Activated naive CD4-positive, alpha-beta T cell treated with anti-CD3 and anti-CD28 coated beads, Interleukin-2, amount 10 ng/mL, durations not matched to agents 7 days and 5 days (primary cell): ENCODE measurements at regions not wholly inside any gene's neighbourhood (a gene's known extent, or its start where the extent isn't known, plus 50 kb on each side); places are given as distances from the start of the nearest gene placed in this dataset.

Experiments used
- CTCF ChIA-PET: fragments of 350-600 bp; sonication (Branson Sonifier 250); formaldehyde crosslinking; loops from one replicate; lab custom pipeline; 2021; ENCODE audit warnings: antibody characterized with exemption; lab: Charles Lee
- DNase-seq: peaks from one replicate; pipeline ENCODE4 v3.0.0-alpha.2; 2020
- H3K27ac Mint-ChIP-seq: one replicate; pipeline ENCODE4 v1.8.0; 2021; ENCODE audit warnings: mild to moderate bottlenecking, moderate library complexity, mixed read lengths
- H3K27me3 Mint-ChIP-seq: one replicate; pipeline ENCODE4 v1.8.0; 2021; ENCODE audit warnings: mild to moderate bottlenecking, mixed read lengths
- H3K36me3 Mint-ChIP-seq: one replicate; pipeline ENCODE4 v1.8.0; 2021; ENCODE audit warnings: mixed read lengths
- H3K4me1 Mint-ChIP-seq: one replicate; pipeline ENCODE4 v1.8.0; 2021; ENCODE audit warnings: mixed read lengths
- H3K4me3 Mint-ChIP-seq: one replicate; pipeline ENCODE4 v1.8.0; 2021; ENCODE audit warnings: mild to moderate bottlenecking, moderate library complexity, mixed read lengths
- H3K9me3 Mint-ChIP-seq: one replicate; pipeline ENCODE4 v1.8.0; 2021; ENCODE audit warnings: mixed read lengths

DNA sequence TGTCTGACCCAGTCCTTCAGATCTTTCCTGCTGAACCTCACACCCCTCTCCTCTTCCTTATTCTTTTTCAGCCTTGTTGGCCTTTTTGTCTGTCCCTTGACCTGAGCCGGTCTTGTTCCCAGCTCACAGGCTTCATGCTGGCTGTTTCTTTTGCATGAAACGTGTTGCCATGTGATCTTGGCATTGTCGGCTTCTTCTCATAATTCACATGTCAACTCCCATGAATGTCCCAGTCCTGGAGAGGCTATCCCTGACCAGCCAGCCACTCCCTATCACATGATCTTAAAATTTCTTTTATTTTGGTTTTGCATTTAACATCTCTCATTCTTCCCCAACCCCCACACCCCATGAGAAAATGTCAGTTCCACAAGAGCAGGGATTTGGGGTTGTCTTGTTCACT is 131.2 kb upstream of the TSHZ2 start:
- no peak for DNase-seq
- no peak overlapping the region for H3K27ac Mint-ChIP-seq
- no peaks in the 10 kb centered on the region for H3K36me3 Mint-ChIP-seq
- H3K9me3 Mint-ChIP-seq: no peaks in the 10 kb centered on the region
- CTCF ChIA-PET: no interaction called here
- no peak overlapping the region for H3K4me3 Mint-ChIP-seq
- H3K27me3 Mint-ChIP-seq: no peaks in the 10 kb centered on the region
- H3K4me1 Mint-ChIP-seq: no peaks in the 10 kb centered on the region

DNA sequence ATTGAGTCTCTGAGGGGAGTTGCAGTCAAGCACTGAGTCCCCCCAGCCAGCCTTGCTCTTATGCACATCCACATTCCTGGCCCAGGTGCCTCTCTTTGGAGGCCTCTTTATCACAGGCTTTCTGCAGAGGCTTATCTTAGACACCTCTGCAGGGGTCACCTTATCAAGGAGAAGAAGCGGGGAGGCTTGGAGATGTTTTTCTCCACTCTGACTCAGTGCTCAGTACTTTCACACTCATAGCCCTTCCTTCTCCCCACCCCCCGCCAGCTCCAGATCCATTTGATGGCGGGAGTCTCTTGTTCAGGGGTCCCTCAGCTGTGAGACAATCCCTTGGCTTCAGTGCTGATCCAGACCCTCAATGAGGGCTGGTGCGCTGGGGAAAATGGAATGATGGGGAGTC is 132.1 kb upstream of the TSHZ2 start:
- DNase-seq: no peak
- Mint-ChIP-seq H3K4me3 (no peak overlapping the region), H3K27ac (no peak overlapping the region), H3K27me3 (no peaks in the 10 kb centered on the region), H3K4me1 (no peaks in the 10 kb centered on the region), H3K9me3 (no peaks in the 10 kb centered on the region), H3K36me3 (no peaks in the 10 kb centered on the region)
- CTCF ChIA-PET: no interaction called here

DNA sequence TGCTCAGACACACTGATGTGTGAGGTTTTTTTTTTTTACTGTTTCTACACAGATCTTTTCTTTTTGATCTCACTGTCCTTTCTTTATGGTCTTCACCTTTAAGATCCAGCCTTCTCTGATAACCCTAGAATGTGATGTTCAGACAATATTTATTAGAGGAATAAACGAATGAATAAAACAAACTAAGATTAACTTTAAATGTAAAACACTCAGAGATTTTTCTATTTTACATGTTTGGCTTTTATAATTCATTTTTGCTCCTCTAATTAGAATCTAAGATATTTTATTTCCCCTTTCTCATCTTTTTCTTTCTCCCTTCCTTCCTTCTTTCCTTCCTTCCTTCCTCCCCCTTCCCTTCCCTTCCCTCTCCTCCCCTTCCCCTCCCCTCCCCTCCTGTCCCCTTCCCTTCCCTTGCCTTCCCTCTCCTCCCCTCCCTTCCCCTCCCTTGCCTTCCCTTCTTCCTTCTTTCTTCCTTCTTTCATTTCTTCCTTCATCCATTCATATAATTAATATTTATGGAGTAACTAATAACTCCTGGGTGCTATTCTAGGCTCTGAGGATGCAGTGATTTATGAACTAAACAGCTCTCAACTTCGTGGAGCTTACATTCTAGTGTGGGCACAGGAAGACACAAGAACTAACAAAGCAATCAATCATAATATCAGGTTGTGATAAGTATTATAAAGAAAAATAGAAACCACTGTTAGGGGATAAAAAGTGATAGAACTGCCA is 133.5 kb upstream of the TSHZ2 start:
- Mint-ChIP-seq H3K27me3 (no peaks in the 10 kb centered on the region), H3K27ac (no peak overlapping the region), H3K36me3 (no peaks in the 10 kb centered on the region), H3K4me1 (no peaks in the 10 kb centered on the region), H3K4me3 (no peak overlapping the region), H3K9me3 (no peaks in the 10 kb centered on the region)
- DNase-seq: no peak
- CTCF ChIA-PET: no interaction called here

DNA sequence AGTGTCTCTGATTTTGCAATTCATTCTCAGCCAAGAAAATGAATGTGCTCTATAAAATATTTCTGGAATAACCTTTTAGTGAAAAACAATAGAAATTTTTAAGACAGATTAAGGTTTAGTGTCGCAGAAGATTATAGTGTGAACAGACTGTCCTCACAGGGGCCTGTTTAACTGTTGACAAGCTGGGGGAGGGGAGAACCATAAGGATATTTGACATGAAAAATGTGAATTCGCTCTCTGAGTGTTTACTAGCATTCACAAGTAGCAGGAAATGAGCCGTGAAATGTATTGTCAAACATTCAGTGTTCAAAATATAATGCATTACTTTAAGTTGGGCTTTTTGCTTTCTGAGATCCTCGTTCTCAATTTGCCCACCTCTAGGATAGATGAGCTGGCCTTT is 134.8 kb upstream of the TSHZ2 start:
- no peaks in the 10 kb centered on the region for H3K27me3 Mint-ChIP-seq
- no peaks in the 10 kb centered on the region for H3K4me1 Mint-ChIP-seq
- CTCF ChIA-PET: no interaction called here
- no peak overlapping the region for H3K27ac Mint-ChIP-seq
- no peaks in the 10 kb centered on the region for H3K36me3 Mint-ChIP-seq
- DNase-seq: no peak
- H3K9me3 Mint-ChIP-seq: no peaks in the 10 kb centered on the region
- no peak overlapping the region for H3K4me3 Mint-ChIP-seq

DNA sequence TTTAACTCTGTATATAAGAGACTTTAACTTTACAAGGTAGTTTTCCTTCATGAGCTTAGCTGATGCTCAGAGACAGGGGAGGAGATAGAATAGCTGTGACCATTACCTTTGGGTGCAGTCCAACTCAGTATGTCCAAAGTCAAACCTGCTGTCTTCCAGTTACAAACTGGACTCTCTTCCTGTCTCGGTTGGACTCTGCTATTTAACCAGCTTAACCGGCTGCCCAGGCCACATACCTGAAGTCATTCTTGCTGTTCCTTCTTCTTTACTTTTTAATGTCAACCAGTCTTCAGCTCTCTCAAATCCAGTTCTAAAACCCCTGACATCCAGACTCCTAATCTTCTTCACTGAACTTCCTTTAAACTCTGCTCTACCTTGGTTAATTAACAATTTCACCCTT is 138.3 kb upstream of the TSHZ2 start:
- CTCF ChIA-PET: no interaction called here
- Mint-ChIP-seq H3K4me3 (no peak overlapping the region), H3K27me3 (no peaks in the 10 kb centered on the region), H3K9me3 (peaks cover 4% of the 10 kb centered on the region), H3K27ac (no peak overlapping the region), H3K4me1 (no peaks in the 10 kb centered on the region), H3K36me3 (no peaks in the 10 kb centered on the region)
- no peak for DNase-seq

DNA sequence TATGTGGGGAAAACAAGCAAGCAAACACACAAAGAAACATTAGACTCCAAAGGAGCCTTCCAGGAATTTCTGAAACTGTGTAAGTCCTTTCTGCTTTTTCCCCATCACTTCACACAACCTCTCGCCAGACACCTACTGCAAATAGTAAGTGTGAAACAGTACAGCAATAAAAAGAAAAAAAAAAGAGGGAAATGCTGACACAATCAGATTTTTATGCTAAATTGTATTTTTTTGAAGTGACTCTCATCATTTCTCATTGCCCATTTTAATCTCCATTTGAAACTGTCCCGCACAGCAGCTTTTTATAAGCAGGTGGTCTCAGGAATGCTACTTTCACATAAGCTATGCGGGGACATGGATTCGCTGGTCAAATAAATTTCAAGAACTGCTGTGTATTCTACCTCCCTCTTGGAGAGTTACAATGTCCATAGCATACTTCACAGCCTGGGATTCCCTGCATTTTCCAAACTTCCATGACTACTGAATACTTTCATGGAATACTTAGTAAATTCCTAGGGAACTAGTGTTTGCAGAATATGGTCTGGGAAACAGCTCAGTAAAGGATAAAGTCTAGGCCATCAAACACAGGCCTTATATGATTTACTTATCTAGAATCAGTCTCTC is 139.9 kb upstream of the TSHZ2 start:
- Mint-ChIP-seq H3K9me3 (peaks cover 4% of the 10 kb centered on the region), H3K36me3 (no peaks in the 10 kb centered on the region), H3K4me3 (no peak overlapping the region), H3K4me1 (no peaks in the 10 kb centered on the region), H3K27me3 (no peaks in the 10 kb centered on the region), H3K27ac (no peak overlapping the region)
- DNase-seq: no peak
- CTCF ChIA-PET: interaction anchor here (0.6 kb wide), 1 partner anchor 384 kb away, joined by 3 read pairs; no protein-coding TSS in a partner anchor

DNA sequence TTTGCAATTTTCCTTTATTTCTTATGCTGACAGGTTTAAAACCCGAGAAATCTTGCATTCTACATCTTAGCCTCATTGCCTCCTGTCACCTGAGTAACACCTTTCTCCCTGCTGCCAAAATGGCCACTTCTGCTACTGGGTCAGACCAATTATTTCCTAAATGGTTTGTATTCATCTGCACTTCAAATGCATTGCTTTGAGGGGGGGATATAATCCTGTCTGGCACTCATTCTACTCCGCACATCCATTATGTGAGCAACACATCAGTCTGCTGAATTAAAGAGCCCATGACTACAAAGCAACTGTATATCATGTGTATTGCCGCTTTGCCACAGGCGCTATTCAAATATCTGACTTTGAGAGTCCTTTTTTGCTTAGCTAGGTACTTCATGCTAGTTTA is 141.6 kb upstream of the TSHZ2 start:
- DNase-seq: no peak
- H3K27ac Mint-ChIP-seq: no peak overlapping the region
- CTCF ChIA-PET: no interaction called here
- no peaks in the 10 kb centered on the region for H3K27me3 Mint-ChIP-seq
- no peaks in the 10 kb centered on the region for H3K36me3 Mint-ChIP-seq
- H3K4me3 Mint-ChIP-seq: no peak overlapping the region
- peaks cover 7% of the 10 kb centered on the region for H3K9me3 Mint-ChIP-seq
- no peaks in the 10 kb centered on the region for H3K4me1 Mint-ChIP-seq

DNA sequence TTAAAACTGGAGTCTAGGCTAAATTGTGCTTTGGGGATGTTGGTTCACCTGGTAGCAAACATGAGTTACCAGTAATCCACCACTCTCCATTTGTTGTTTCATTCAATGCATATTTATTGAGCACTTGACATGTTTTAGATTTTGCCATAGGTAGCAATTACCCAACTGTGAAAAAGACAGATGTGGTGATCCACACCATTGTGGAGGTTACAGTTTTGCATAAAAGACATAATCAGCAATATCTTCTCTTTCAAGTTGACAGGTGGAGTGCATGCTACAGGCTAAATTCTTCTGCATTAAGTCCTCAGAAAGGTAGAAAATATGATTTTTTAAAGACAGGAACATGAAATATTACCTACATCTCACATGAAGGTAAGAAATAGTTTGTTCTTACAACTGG is 143.0 kb upstream of the TSHZ2 start:
- H3K27ac Mint-ChIP-seq: no peak overlapping the region
- H3K27me3 Mint-ChIP-seq: no peaks in the 10 kb centered on the region
- peaks cover 9% of the 10 kb centered on the region for H3K4me1 Mint-ChIP-seq
- H3K36me3 Mint-ChIP-seq: no peaks in the 10 kb centered on the region
- no peak overlapping the region for H3K4me3 Mint-ChIP-seq
- CTCF ChIA-PET: no interaction called here
- no peak for DNase-seq
- H3K9me3 Mint-ChIP-seq: peaks cover 7% of the 10 kb centered on the region

DNA sequence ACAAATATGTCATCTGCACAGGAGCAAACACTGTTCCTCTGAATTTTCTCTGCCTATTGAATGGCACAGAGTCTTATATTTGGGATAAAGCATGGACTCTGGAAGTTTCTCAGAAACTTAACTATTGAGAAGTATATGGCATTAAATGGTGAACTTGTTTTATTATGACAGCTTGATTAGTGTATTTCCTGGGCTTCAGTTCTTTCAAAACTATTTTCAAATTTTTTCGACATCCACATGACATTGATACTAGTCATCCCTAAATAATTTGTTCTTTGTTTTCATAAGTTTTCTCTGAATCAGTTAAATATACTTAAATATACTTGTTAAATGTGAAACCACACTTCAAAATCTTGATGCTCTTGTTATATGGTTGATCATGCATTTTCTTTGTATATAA is 144.0 kb upstream of the TSHZ2 start:
- H3K9me3 Mint-ChIP-seq: peaks cover 8% of the 10 kb centered on the region
- H3K27me3 Mint-ChIP-seq: no peaks in the 10 kb centered on the region
- CTCF ChIA-PET: no interaction called here
- peaks cover 1% of the 10 kb centered on the region for H3K36me3 Mint-ChIP-seq
- no peak for DNase-seq
- no peak overlapping the region for H3K4me3 Mint-ChIP-seq
- no peak overlapping the region for H3K27ac Mint-ChIP-seq
- H3K4me1 Mint-ChIP-seq: peaks cover 9% of the 10 kb centered on the region

DNA sequence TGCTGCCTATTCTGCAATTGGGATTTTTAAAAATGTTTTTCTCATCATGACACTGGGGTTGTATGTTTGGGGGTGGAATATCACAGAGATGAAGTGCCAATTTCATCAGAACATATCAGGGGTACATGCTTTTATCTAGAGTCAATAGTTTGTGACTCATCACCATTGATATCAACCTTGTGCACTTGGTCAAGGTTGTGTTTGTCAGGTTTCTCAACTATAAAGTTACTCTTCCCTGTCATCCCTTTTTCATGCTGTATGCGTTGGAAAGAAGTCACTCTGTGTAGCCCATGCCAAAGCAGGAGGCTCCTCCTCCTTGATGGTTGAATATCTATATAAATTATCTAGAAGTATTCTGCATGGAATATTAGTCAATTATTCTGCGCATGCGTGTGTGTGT is 145.4 kb upstream of the TSHZ2 start:
- Mint-ChIP-seq H3K4me1 (peaks cover 9% of the 10 kb centered on the region), H3K9me3 (peaks cover 8% of the 10 kb centered on the region), H3K36me3 (peaks cover 1% of the 10 kb centered on the region), H3K4me3 (no peak overlapping the region), H3K27me3 (no peaks in the 10 kb centered on the region), H3K27ac (no peak overlapping the region)
- no peak for DNase-seq
- CTCF ChIA-PET: no interaction called here

DNA sequence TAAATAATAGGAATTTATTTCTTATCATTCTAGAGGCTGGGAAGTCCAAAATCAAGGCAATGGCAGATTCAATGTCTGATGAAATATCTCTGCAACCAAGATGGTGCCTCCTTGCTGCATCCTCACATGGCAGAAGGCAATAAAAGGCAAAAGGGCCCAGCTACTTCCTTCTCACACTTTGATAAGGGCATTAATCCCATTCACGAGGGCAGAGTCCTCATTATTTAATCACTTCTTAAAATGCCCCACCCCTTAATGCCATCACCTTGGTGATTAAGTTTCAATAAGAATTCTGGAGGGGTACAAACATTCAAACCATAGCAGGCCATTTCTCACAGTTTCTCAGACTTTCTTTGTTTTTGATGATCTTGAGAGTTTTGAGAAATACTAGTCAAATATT is 145.8 kb upstream of the TSHZ2 start:
- Mint-ChIP-seq H3K36me3 (peaks cover 1% of the 10 kb centered on the region), H3K4me3 (no peak overlapping the region), H3K27me3 (no peaks in the 10 kb centered on the region), H3K27ac (no peak overlapping the region), H3K9me3 (peaks cover 8% of the 10 kb centered on the region), H3K4me1 (peaks cover 9% of the 10 kb centered on the region)
- no peak for DNase-seq
- CTCF ChIA-PET: no interaction called here

DNA sequence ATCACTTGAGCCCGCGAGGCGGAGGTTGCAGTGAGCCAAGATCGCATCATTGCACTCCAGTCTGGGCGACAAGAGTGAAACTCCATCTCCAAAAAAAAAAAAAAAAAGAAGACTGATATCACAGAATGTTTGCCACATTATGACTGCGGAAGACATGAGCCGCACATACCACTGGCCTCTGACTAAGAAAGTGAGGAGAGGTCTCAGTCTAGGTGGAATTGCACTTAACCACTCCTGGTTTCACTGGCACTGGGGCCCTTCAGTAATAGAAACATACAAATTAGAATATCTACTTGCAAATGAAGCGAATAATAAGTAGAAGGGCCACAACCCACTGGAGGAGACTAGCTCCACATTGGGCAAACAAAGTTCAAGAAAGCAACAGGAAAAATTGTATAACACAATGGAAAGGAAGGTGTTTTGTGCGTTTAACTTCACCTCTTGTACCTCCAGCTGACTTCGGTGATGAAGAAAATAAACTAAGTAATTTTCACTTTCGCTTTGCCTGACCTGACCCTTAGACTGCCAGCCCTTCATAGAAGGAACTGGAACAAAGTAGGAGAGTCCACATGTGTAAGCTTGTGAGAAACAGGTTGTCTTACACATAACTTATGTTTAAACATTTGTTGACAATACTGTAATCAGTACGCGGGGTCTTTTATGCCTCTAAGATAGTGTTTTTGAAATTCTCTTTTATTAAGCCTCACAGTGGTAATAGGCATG is 147.5 kb upstream of the TSHZ2 start:
- Mint-ChIP-seq H3K4me1 (peaks cover 9% of the 10 kb centered on the region), H3K36me3 (peaks cover 1% of the 10 kb centered on the region), H3K4me3 (no peak overlapping the region), H3K27me3 (no peaks in the 10 kb centered on the region), H3K9me3 (peaks cover 4% of the 10 kb centered on the region), H3K27ac (no peak overlapping the region)
- CTCF ChIA-PET: interaction anchor here (1.1 kb wide), 1 partner anchor 11 kb away, joined by 3 read pairs; no protein-coding TSS in a partner anchor
- no peak for DNase-seq

DNA sequence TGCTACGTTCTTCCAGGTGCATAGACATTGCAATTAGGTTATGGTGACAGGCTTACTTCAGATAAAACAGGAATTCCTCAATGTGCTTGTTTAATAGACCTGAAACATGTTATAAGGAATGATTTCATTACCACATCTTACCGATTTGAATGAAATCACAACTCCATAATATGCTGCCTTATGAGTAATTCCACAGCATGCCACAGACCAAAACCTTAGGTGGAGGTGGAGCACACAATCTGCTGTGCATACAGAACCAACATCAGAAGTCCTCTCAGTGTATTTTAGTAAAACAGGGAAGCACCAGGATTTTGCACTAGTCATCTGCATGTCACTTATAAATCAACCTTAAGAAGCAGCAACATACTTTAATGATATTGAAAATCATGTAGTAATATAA is 148.9 kb upstream of the TSHZ2 start:
- Mint-ChIP-seq H3K4me1 (peaks cover 9% of the 10 kb centered on the region), H3K27ac (no peak overlapping the region), H3K4me3 (no peak overlapping the region), H3K27me3 (no peaks in the 10 kb centered on the region), H3K9me3 (peaks cover 4% of the 10 kb centered on the region), H3K36me3 (peaks cover 1% of the 10 kb centered on the region)
- CTCF ChIA-PET: no interaction called here
- DNase-seq: no peak

DNA sequence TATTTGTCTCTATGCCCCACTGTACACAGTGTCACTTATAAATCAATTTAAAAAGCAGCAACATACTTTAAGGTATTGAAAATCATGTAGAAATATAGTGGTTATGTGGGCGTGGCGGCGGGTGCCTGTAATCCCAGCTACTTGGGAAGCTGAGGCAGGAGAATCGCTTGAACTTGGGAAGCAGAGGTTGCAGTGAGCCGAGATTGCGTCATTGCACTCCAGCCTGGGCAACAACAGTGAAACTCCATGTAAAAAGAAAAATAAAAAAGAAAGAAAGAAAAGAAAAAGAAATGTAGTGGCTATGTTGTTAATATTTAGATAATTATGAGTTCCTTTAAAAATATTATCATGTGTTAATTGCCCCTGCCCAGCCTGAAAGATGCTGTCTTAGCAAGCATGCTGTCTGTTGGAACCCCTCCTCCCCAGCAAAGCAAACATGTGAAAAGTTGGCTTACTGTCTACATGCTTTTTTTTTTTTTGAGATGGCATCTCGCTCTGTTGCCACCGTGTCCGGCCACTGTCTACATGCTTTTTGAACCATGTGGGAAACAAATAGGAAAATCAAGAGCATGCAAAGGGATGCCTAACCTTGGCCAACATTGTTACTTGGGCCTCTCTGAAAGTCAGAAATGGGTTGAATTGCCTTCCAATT is 151.4 kb upstream of the TSHZ2 start:
- H3K36me3 Mint-ChIP-seq: peaks cover 1% of the 10 kb centered on the region
- H3K9me3 Mint-ChIP-seq: peaks cover 2% of the 10 kb centered on the region
- no peak overlapping the region for H3K27ac Mint-ChIP-seq
- DNase-seq: no peak
- H3K27me3 Mint-ChIP-seq: no peaks in the 10 kb centered on the region
- H3K4me3 Mint-ChIP-seq: no peak overlapping the region
- H3K4me1 Mint-ChIP-seq: peaks cover 9% of the 10 kb centered on the region
- CTCF ChIA-PET: no interaction called here
